Kidney epithelial cell (primary cell): ENCODE measurements at regions not wholly inside any gene's neighbourhood (a gene's known extent, or its start where the extent isn't known, plus 50 kb on each side); places are given as distances from the start of the nearest gene placed in this dataset.

Experiments
- DNase-seq: peaks from one replicate; pipeline ENCODE4 v3.0.0-alpha.2; 2010; ENCODE audit warnings: low read depth
- H3K27me3 ChIP-seq: 2 replicates; pipeline ENCODE4 v1.6.0; 2011; ENCODE audit warnings: low read length; ENCODE audit not compliant: control insufficient read depth, insufficient read depth
- H3K36me3 ChIP-seq: 2 replicates; pipeline ENCODE4 v1.5.1; 2011; ENCODE audit warnings: low read length; ENCODE audit not compliant: control insufficient read depth, insufficient read depth
- H3K4me3 ChIP-seq: 2 replicates; pipeline ENCODE4 v1.5.1; 2011; ENCODE audit warnings: low read depth, mild to moderate bottlenecking, control low read depth, low read length
- TF ChIP-seq, protein P1 (sequence below): IDR thresholded peaks from 2 replicates; pipeline ENCODE4 v1.5.1; 2011; ENCODE audit warnings: mild to moderate bottlenecking, moderate library complexity, low read length, control low read depth, inconsistent platforms; ENCODE audit not compliant: insufficient read depth, poor library complexity, severe bottlenecking

DNA sequence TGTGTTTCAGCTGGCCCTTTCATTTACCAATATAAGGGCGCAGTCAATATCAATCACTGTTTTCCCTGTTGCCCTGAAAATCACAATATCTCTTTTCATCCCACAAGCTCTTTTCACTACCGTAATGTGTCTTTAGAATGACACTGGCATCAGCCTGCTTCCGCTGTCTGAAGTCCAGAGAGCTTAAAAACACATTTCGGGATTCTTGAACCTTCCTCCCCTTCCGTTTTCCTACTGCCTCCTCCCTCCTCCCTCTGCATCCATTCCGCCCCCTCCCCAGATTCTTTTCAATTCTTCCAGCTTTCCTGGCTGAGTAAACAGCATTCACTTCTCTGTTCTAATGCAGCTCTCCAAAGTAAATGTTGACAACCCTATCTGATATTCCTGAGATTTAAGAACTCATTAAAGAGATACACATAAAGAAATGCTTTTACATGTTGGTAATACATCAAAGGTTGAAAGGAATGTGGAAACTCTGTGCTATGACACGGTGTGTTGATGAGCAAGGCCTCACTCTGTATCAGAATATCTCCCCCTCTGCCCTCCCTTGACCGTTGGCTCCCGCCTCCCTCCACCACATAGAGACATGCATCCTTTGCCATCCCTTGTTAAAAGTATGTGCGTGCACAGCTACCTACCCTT is 83.5 kb upstream of the SPRY1 start:
- H3K36me3 ChIP-seq = no peaks in the 10 kb centered on the region
- TF ChIP-seq, protein P1, sequence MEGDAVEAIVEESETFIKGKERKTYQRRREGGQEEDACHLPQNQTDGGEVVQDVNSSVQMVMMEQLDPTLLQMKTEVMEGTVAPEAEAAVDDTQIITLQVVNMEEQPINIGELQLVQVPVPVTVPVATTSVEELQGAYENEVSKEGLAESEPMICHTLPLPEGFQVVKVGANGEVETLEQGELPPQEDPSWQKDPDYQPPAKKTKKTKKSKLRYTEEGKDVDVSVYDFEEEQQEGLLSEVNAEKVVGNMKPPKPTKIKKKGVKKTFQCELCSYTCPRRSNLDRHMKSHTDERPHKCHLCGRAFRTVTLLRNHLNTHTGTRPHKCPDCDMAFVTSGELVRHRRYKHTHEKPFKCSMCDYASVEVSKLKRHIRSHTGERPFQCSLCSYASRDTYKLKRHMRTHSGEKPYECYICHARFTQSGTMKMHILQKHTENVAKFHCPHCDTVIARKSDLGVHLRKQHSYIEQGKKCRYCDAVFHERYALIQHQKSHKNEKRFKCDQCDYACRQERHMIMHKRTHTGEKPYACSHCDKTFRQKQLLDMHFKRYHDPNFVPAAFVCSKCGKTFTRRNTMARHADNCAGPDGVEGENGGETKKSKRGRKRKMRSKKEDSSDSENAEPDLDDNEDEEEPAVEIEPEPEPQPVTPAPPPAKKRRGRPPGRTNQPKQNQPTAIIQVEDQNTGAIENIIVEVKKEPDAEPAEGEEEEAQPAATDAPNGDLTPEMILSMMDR = no peak
- no peak for DNase-seq
- H3K27me3 ChIP-seq = no peaks in the 10 kb centered on the region
- no peak overlapping the region for H3K4me3 ChIP-seq

DNA sequence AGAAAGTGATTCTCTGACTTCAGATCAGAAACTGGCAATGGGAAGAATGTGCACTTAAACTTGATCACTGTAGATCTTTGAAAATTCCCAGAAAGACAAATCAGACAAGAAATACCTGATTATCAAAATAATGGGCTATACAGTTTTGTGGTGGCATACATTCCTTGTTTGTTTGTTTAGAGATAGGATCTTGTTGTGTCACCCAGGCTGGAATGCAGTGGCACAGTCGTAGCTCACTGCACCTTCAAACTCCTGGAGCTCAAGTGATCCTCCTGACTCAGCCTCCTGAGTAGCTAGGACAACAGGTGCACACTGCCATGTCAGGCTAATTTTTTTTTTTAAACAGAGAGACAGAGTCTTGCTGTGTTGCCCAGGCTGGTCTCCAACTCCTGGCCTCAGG is 81.0 kb upstream of the SPRY1 start:
- H3K4me3 ChIP-seq = no peak overlapping the region
- H3K36me3 ChIP-seq = no peaks in the 10 kb centered on the region
- peak; percentile 5 for DNase-seq
- H3K27me3 ChIP-seq = no peaks in the 10 kb centered on the region
- TF ChIP-seq, protein P1 = no peak

DNA sequence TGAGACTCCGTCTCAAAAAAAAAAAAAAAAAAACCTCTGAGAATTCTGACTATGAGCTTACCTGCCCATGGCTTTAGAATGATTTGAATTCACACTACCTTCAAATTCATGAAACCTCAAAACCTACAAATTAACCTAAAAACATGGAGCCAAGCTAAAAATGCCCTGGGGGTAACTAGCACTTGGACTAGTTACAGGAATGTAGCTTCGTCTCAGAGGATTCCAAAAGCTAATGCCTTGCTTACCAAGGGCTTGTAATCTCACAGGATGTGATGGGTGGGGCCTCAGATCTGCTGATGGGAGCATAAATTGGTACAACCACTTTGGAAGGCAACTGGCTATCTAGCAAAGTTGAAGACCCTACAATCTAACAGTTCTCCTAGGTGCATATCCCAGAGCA is 79.4 kb upstream of the SPRY1 start:
- Histone ChIP-seq H3K4me3 (no peak overlapping the region), H3K27me3 (no peaks in the 10 kb centered on the region), H3K36me3 (no peaks in the 10 kb centered on the region)
- DNase-seq = no peak
- TF ChIP-seq, protein P1 = no peak

DNA sequence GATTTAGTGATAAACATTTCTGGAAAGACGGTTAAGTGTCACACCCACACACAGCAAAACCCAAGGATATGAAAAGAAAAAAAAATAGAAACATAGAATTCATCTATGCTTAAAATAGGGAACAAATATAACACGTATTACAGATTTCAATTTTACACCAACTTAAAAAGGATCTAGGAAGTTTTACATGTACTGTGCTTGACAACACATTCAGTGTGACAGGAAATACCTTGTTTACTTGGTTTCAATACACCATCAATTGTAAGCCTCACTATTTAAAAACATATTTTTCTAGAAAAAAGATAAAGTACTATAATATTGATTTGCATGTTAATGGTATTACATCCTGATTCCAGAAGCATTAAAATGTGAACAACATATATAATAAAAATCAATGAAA is 77.0 kb upstream of the SPRY1 start:
- DNase-seq = no peak
- H3K36me3 ChIP-seq = no peaks in the 10 kb centered on the region
- no peak overlapping the region for H3K4me3 ChIP-seq
- TF ChIP-seq, protein P1 = no peak
- H3K27me3 ChIP-seq = no peaks in the 10 kb centered on the region

- Histone ChIP-seq H3K4me3 (no peak overlapping the region), H3K36me3 (no peaks in the 10 kb centered on the region), H3K27me3 (no peaks in the 10 kb centered on the region)
- DNase-seq = no peak
- TF ChIP-seq, protein P1 = no peak
Observed at GRCh38 chr4:123323998-123324397, 72.6 kb upstream of the SPRY1 start.

GRCh38 chr4:123325241-123325681 is 71.3 kb upstream of the SPRY1 start:
- Histone ChIP-seq H3K4me3 (no peak overlapping the region), H3K36me3 (no peaks in the 10 kb centered on the region), H3K27me3 (no peaks in the 10 kb centered on the region)
- no peak for DNase-seq
- TF ChIP-seq, protein P1 = no peak
